Panc1 (cell line): ENCODE measurements at regions not wholly inside any gene's neighbourhood (a gene's known extent, or its start where the extent isn't known, plus 50 kb on each side); places are given as distances from the start of the nearest gene placed in this dataset.

Source experiments
- ATAC-seq: fragments of 200-7000 bp; cut with Tn5 transposase; 2 replicates; pipeline ENCODE4 v1.9.1; 2020; ENCODE audit warnings: mild to moderate bottlenecking, moderate library complexity
- BruUV-seq: library from RNA; stranded (reverse); fragments of 400-500 nt; replicated peaks from 2 replicates; lab custom pipeline; 2021; lab: Mats Ljungman, UMichigan
- CTCF ChIA-PET: fragments of 300-600 bp; sonication (Branson Sonifier 250); formaldehyde crosslinking; loops from one replicate; lab custom pipeline; 2022; ENCODE audit warnings: antibody characterized with exemption; lab: Charles Lee
- POLR2A ChIA-PET: fragments of 300-600 bp; sonication (Branson Sonifier 250); formaldehyde crosslinking; loops from one replicate; lab custom pipeline; 2022; ENCODE audit warnings: antibody characterized with exemption; lab: Charles Lee
- DNase-seq: peaks from one replicate; pipeline ENCODE4 v3.0.0-alpha.2; 2010; ENCODE audit warnings: low read depth, low spot score
- H3K27ac ChIP-seq: 2 replicates; pipeline ENCODE4 v1.5.1; 2011; ENCODE audit warnings: mild to moderate bottlenecking, low read length, inconsistent platforms
- H3K27me3 ChIP-seq: fragments of 200-500 bp; sonication (Bioruptor generic); 2 replicates; pipeline ENCODE4 v1.6.0; 2014; ENCODE audit warnings: low read length, inconsistent platforms; ENCODE audit not compliant: control insufficient read depth, insufficient read depth
- H3K36me3 ChIP-seq: fragments of 200-500 bp; sonication (Bioruptor generic); 2 replicates; pipeline ENCODE4 v1.5.1; 2014; ENCODE audit warnings: inconsistent platforms, mild to moderate bottlenecking, low read length, moderate library complexity; ENCODE audit not compliant: control insufficient read depth, insufficient read depth
- H3K4me1 ChIP-seq: 2 replicates; pipeline ENCODE4 v1.5.1; 2011; ENCODE audit warnings: inconsistent platforms, mild to moderate bottlenecking, low read length, moderate library complexity; ENCODE audit not compliant: control insufficient read depth, insufficient read depth
- H3K4me3 ChIP-seq, 2 experiments: 2 replicates each; pipeline ENCODE4 v1.5.1; 2011 to 2012; ENCODE audit warnings: low read depth in 2 of 2, low read length in 2 of 2, mild to moderate bottlenecking in 2 of 2, inconsistent platforms in 1 of 2, moderate library complexity in 1 of 2
- H3K9me3 ChIP-seq: fragments of 200-500 bp; sonication (Bioruptor generic); 2 replicates; pipeline ENCODE4 v1.5.1; 2014; ENCODE audit warnings: low read depth, mild to moderate bottlenecking, inconsistent platforms, low read length, moderate library complexity; ENCODE audit not compliant: control insufficient read depth, insufficient read depth
- POLR2AphosphoS5 ChIP-seq: IDR thresholded peaks from 2 replicates; pipeline ENCODE4 v1.6.1; 2012; ENCODE audit warnings: mild to moderate bottlenecking, low read depth, low read length, moderate library complexity
- REST ChIP-seq, 2 experiments: IDR thresholded peaks; 2 replicates each; pipeline ENCODE4 v1.6.1; 2011 to 2012; ENCODE audit warnings: low read depth in 2 of 2, control low read depth in 1 of 2, low read length in 1 of 2, mild to moderate bottlenecking in 1 of 2, moderate library complexity in 1 of 2; ENCODE audit not compliant: insufficient read depth in 1 of 2
- SIN3A ChIP-seq: IDR thresholded peaks from 2 replicates; pipeline ENCODE4 v1.6.1; 2012; ENCODE audit warnings: low read depth, mild to moderate bottlenecking, low read length, moderate library complexity, borderline replicate concordance; ENCODE audit not compliant: insufficient read depth
- TCF7L2 ChIP-seq: IDR thresholded peaks from 2 replicates; pipeline ENCODE4 v1.6.1; 2011; ENCODE audit warnings: mild to moderate bottlenecking, low read depth, low read length, inconsistent platforms
- in situ Hi-C: cut with HindIII; loops from 2 replicates; pipeline ENCODE4 v1.10.0; 2016; ENCODE audit warnings: low sequenced_read_pairs, low pct_unique_long_range_greater_than_20kb
- intact Hi-C: fragments of 100-400 bp; cut with micrococcal nuclease; formaldehyde crosslinking; loops from one replicate; pipeline ENCODE4 v1.10.0; 2022; ENCODE audit not compliant: unreplicated experiment
- TF ChIP-seq, protein P1 (sequence below): fragments of 450-650 bp; IDR thresholded peaks from 2 replicates; pipeline ENCODE4 v1.5.1; 2017; ENCODE audit warnings: mild to moderate bottlenecking

GRCh38 chr13:100872761-100873160, 198.2 kb upstream of the TMTC4 start:
- ChIA-PET CTCF (no interaction called here), POLR2A (no interaction called here)
- Histone ChIP-seq H3K27me3 (no peaks in the 10 kb centered on the region), H3K36me3 (no peaks in the 10 kb centered on the region), H3K4me1 (no peaks in the 10 kb centered on the region), H3K4me3 (no peak overlapping the region), H3K9me3 (no peaks in the 10 kb centered on the region), H3K27ac (no peak overlapping the region)
- in situ Hi-C loops = no loop called here
- no TSS peak for BruUV-seq
- TF ChIP-seq, protein P1, sequence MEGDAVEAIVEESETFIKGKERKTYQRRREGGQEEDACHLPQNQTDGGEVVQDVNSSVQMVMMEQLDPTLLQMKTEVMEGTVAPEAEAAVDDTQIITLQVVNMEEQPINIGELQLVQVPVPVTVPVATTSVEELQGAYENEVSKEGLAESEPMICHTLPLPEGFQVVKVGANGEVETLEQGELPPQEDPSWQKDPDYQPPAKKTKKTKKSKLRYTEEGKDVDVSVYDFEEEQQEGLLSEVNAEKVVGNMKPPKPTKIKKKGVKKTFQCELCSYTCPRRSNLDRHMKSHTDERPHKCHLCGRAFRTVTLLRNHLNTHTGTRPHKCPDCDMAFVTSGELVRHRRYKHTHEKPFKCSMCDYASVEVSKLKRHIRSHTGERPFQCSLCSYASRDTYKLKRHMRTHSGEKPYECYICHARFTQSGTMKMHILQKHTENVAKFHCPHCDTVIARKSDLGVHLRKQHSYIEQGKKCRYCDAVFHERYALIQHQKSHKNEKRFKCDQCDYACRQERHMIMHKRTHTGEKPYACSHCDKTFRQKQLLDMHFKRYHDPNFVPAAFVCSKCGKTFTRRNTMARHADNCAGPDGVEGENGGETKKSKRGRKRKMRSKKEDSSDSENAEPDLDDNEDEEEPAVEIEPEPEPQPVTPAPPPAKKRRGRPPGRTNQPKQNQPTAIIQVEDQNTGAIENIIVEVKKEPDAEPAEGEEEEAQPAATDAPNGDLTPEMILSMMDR = no peak
- TF ChIP-seq TCF7L2 (no peak), SIN3A (no peak), REST (IDR thresholded peaks at IDR 0.05; ENCODE audit: insufficient read depth in 1 of 2, low read depth in 2 of 2, low read length in 1 of 2) (no peak), POLR2AphosphoS5 (no peak)
- DNase-seq (no peak), ATAC-seq (no peak)
- intact Hi-C loops = no loop called here

DNA sequence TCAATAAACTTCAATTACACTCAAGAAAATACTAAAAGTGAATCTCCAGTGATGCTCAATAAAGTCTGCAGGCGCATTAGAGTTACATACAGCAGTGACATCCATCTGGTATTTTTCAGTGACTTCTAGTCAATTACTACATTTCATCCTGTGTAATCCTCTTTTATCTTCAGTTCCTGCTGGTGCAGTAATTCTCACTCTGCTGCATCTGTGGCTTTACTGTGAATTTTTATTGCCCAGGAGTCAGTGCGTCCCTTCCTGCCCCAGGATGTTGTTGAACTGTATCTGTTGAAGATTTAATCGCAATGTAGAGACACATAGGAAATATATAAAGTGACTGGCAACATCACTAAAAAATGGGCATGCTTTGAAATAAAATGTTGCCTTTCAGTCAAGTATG, 196.3 kb upstream of the TMTC4 start:
- Histone ChIP-seq H3K4me3 (no peak overlapping the region), H3K9me3 (no peaks in the 10 kb centered on the region), H3K27ac (no peak overlapping the region), H3K36me3 (no peaks in the 10 kb centered on the region), H3K4me1 (no peaks in the 10 kb centered on the region), H3K27me3 (no peaks in the 10 kb centered on the region)
- intact Hi-C loops = no loop called here
- TF ChIP-seq REST (IDR thresholded peaks at IDR 0.05; ENCODE audit: insufficient read depth in 1 of 2, low read depth in 2 of 2, low read length in 1 of 2) = no peak
- TF ChIP-seq SIN3A = no peak
- TF ChIP-seq, protein P1 = no peak
- TF ChIP-seq TCF7L2 = no peak
- TF ChIP-seq POLR2AphosphoS5 = no peak
- ATAC-seq = no peak
- DNase-seq = no peak
- in situ Hi-C loops = no loop called here
- no TSS peak for BruUV-seq
- ChIA-PET CTCF (no interaction called here), POLR2A (no interaction called here)
